Activated CD4-positive, alpha-beta T cell treated with anti-CD3 and anti-CD28 coated beads for 48 hours (primary cell): ENCODE measurements at regions not wholly inside any gene's neighbourhood (a gene's known extent, or its start where the extent isn't known, plus 50 kb on each side); places are given as distances from the start of the nearest gene placed in this dataset.

Experiments used
- DNase-seq: peaks from one replicate; pipeline ENCODE4 v3.0.0-alpha.2; 2020

- DNase-seq: no peak
Measured at GRCh38 chr16:17846030-17846429, 375.3 kb upstream of the XYLT1 start.

GRCh38 chr16:17845031-17845430, 374.3 kb upstream of the XYLT1 start:
- no peak for DNase-seq

- DNase-seq: no peak
Measured at GRCh38 chr16:17843905-17844304, 373.1 kb upstream of the XYLT1 start.

GRCh38 chr16:17839907-17840306, 369.1 kb upstream of the XYLT1 start:
- no peak for DNase-seq

GRCh38 chr16:17839272-17839671, 368.5 kb upstream of the XYLT1 start:
- DNase-seq: no peak

GRCh38 chr16:17836868-17837602, 366.3 kb upstream of the XYLT1 start:
- no peak for DNase-seq

GRCh38 chr16:17835118-17835876, 364.5 kb upstream of the XYLT1 start:
- DNase-seq: no peak

GRCh38 chr16:17832738-17833137, 362.0 kb upstream of the XYLT1 start:
- DNase-seq: no peak

- DNase-seq: no peak
Measured at GRCh38 chr16:17831330-17831729, 360.6 kb upstream of the XYLT1 start.

GRCh38 chr16:17830651-17831050, 359.9 kb upstream of the XYLT1 start:
- no peak for DNase-seq

GRCh38 chr16:17829811-17830210, 359.1 kb upstream of the XYLT1 start:
- no peak for DNase-seq

GRCh38 chr16:17828012-17828411, 357.3 kb upstream of the XYLT1 start:
- no peak for DNase-seq

GRCh38 chr16:17827313-17827712, 356.6 kb upstream of the XYLT1 start:
- no peak for DNase-seq

- no peak for DNase-seq
Measured at GRCh38 chr16:17817943-17818342, 347.2 kb upstream of the XYLT1 start.

GRCh38 chr16:17817260-17817659, 346.5 kb upstream of the XYLT1 start:
- no peak for DNase-seq

GRCh38 chr16:17812771-17813170, 342.0 kb upstream of the XYLT1 start:
- DNase-seq: no peak

- no peak for DNase-seq
Measured at GRCh38 chr16:17804857-17805256, 334.1 kb upstream of the XYLT1 start.

GRCh38 chr16:17803625-17804410, 333.1 kb upstream of the XYLT1 start:
- DNase-seq: no peak

GRCh38 chr16:17802571-17802970, 331.8 kb upstream of the XYLT1 start:
- DNase-seq: no peak

- DNase-seq: no peak
Measured at GRCh38 chr16:17801068-17801467, 330.3 kb upstream of the XYLT1 start.

- no peak for DNase-seq
Measured at GRCh38 chr16:17798716-17799115, 328.0 kb upstream of the XYLT1 start.

- DNase-seq: no peak
Measured at GRCh38 chr16:17793354-17793753, 322.6 kb upstream of the XYLT1 start.

- DNase-seq: no peak
Measured at GRCh38 chr16:17784073-17784472, 313.3 kb upstream of the XYLT1 start.

- no peak for DNase-seq
Measured at GRCh38 chr16:17780181-17780580, 309.4 kb upstream of the XYLT1 start.
